NCI-H524 treated with DMSO at 0.1 percent for 48 hours (cell line): ENCODE measurements at regions not wholly inside any gene's neighbourhood (a gene's known extent, or its start where the extent isn't known, plus 50 kb on each side); places are given as distances from the start of the nearest gene placed in this dataset.
"Not testable (repeated sequence)": the region's sequence is repeated elsewhere in the genome, so short reads cannot be mapped to it uniquely, and the experiment has no call there.

Experiments used
- DNase-seq: peaks from one replicate; lab custom pipeline; 2025; lab: John Stamatoyannopoulos, UW

DNA sequence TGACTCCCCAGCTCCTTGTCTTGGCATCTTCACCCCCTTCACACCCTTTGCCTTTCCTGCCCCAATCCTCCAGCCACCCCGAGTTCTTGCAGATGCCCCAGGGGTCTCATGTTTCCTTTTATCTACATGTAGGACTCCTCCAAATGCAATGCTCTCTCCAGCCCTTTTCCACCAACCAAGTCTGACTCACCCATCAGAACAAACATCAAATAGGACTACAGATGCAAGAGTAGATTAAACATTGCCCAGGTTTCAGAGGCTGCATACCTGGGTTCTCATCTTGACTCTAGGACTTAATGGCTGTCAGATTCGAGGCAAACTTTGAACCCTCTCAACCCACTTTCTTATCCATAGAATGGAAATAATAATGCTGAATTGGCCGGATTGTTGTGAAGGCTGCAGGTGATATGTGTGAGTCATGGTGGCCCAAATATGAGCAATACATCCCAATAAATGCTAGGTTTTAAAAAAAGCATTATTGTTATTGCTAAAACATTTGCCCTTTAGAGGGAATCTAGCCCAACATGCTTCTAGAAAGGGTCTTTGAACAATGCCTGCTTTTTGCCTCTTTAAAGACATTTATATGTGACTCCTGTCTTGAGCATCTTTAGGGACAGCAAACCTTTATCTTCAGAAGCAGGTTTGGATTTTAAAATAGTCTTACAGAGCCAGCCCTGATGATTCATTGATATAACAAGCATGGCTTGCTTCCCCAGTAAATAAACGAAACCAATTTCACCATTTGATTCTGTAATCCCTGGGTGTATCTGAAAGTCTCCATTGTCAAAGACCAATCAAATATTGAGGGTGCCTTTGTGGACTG, 310.1 kb downstream of the FOXL1 start:
- DNase-seq, result no peak

DNA sequence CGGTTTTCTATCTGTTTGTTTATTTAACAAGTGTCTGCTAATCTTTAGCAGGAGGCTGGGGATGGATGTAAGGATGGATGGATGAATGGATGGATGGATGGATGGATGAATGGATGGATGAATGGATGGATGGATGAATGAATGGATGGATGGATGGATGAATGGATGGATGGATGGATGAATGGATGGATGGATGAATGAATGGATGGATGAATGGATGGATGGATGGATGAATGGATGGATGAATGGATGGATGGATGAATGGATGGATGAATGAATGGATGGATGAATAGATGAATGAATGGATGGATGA, 310.7 kb downstream of the FOXL1 start:
- not testable (repeated sequence) for DNase-seq

DNA sequence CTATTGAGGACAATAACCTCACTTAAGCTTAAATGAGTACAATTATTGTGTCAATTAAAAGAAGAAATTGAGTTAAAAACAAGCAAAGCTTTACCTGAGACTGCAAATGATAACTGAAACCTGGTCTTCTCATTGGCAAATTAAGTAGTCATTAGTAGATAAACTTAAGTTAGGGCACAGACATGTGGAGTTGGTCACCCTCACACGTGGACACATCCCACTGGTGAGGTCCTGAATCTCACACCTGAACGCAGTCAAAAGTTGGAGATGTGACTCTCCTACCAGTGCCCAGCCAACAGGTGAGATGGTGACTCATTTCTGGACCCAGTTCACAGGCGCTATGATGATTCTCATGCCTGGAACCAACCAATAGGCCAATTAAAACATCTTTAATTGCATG, 311.6 kb downstream of the FOXL1 start:
- DNase-seq, result no peak

- DNase-seq, result no peak
Measured at GRCh38 chr16:86891121-86891520, 312.8 kb downstream of the FOXL1 start.

DNA sequence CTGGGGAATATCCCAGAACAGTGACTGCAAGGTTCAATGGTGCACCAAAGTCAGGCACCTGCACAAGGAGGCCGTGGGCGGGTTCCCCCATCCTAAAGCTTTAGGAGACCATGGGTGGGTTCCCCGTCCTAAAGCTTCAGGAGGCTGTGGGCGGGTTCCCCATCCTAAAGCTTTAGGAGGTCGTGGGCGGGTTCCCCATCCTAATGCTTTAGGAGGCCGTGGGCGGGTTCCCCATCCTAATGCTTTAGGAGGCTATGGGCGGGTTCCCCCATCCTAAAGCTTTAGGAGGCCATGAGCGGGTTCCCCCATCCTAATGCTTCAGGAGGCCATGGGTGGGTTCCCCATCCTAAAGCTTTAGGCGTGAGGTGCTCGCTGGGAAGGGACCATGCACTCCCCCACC, 313.3 kb downstream of the FOXL1 start:
- DNase-seq, result no peak

DNA sequence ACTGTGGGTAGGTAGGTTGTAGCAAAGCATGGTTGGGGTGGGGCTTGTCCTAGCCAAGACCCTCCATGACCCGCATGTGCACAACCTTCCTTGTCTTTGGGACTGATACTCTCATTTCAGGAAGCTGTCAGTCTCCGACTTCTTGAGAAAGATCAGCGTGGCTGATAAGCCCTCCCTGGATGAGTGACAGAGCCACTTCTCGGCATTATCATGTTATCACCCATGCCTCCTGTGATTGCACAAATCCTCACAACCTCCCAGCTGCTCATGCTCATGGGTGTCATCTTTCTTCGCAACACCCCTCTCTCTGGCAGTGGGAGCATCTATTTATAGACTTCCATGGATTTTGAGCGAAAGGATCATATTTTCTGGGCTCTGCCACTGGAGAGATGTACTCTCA, 314.2 kb downstream of the FOXL1 start:
- no peak for DNase-seq

GRCh38 chr16:86893506-86893905, 315.2 kb downstream of the FOXL1 start:
- no peak for DNase-seq

- no peak for DNase-seq
Measured at GRCh38 chr16:86894029-86894567, 315.7 kb downstream of the FOXL1 start.

GRCh38 chr16:86894925-86895324, 316.6 kb downstream of the FOXL1 start:
- no peak for DNase-seq

GRCh38 chr16:86895606-86896005, 317.3 kb downstream of the FOXL1 start:
- DNase-seq, result no peak

- no peak for DNase-seq
Measured at GRCh38 chr16:86896976-86897375, 318.6 kb downstream of the FOXL1 start.

GRCh38 chr16:86897486-86897885, 319.1 kb downstream of the FOXL1 start:
- no peak for DNase-seq

GRCh38 chr16:86898386-86898785, 320.0 kb downstream of the FOXL1 start:
- no peak for DNase-seq

DNA sequence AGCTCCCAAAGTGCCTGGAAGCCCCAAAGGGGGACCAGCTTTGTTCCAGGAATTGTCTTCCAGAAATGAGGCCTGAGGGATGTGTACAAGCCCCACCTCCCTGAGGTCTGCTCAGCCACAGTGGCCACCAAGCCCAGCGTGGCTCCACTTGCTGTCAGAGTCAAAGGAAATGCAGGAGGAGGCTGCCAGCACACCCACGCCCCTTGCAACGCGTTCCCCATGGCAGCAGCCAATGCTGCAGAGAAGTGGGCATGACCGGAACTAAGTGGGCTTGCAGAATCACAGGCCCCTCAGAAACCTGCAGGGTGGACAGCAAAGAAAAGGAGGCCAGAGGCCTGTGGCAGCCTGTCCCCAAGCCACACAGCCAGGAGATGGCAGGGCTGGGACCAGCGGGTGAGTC, 320.8 kb downstream of the FOXL1 start:
- no peak for DNase-seq

DNA sequence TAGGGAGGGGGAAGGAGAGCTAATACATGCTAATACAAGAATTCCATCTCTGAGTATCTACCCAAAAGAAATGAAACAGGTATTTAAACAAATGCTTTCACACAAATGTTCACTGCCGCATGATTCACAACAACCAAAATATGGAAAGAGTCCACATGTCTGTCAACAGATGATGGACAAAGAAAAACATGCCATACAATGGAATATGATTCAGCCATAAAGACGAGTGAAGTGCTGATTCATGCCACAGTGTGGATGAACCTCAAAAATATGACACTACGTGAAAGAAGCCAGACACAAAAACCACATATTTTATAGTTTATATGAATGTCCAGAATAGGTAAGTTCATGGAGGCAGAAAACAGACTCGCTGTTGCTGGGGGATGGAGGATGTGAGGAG, 321.4 kb downstream of the FOXL1 start:
- no peak for DNase-seq

DNA sequence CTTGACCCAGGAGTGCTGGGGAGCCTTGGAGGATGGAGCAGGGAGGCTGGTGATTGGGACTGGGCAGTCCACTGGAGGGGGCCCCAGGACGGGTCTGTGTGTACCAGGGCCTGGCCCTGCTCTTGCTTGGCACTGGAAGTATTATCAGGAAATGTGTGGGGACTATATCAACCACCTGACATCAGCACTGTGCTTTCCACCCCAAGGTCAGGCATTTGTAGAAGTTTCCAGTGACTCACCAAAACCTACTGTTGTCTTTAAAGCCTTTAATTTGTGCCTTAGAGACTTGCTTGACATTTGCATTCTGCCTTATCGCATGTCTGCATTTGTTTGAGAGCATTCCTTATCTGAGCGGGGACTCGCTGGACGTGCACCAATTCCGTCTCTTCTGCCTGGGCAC, 323.1 kb downstream of the FOXL1 start:
- no peak for DNase-seq

DNA sequence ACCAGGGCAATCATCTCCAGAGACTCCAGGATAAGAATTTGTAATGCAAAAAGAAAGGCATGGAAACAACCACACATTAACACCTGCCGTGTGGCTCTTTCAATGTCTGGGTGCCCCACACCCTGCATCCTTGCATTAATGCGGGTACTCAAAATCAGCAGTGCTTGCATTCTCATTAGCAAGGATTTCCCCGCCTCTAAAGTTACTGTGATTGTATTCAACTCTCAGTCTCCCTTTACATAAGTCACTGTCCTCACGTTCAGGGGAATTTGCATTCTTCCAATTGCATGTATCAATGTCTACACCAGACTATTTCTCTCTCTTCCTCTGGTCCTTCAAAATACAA, 324.3 kb downstream of the FOXL1 start:
- DNase-seq, result no peak

GRCh38 chr16:86903068-86903467, 324.7 kb downstream of the FOXL1 start:
- no peak for DNase-seq

- no peak for DNase-seq
Measured at GRCh38 chr16:86905302-86905701, 327.0 kb downstream of the FOXL1 start.

- DNase-seq, result no peak
Measured at GRCh38 chr16:86906623-86907022, 328.3 kb downstream of the FOXL1 start.

DNA sequence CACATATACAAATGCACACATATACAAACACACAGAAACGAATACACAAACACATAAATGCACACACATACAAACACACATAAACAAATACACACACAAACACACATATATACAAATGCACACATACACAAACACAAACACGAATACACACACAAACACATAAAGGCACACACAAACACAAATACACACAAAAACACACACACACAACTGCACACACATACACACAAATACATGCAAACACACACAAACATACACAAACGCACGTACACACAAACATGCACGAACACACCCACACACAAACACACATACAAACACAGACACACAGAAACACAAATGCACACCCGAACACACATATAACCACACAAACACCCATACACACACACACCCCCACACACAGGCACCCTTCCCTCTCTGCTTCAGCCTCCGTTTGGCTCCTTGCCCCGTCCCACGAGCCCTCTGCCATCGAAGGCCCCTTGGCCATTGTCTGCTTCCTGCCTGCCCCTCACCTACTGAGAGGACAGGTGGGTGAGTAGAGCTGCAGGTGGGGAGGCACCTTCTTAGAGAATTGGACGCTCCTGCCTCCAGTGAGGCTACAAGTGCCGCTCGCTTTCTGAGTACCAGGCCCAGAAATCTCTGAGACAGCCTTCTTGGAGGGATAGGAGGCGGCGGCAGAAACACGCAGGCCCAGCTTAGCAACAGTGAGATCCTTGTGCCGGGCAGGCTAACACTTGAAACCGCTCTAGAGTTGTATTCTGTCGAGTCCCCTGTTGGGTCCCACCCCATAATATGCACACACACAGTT, 331.2 kb downstream of the FOXL1 start:
- DNase-seq, result no peak

GRCh38 chr16:86910161-86910769, 331.9 kb downstream of the FOXL1 start:
- DNase-seq, result no peak

DNA sequence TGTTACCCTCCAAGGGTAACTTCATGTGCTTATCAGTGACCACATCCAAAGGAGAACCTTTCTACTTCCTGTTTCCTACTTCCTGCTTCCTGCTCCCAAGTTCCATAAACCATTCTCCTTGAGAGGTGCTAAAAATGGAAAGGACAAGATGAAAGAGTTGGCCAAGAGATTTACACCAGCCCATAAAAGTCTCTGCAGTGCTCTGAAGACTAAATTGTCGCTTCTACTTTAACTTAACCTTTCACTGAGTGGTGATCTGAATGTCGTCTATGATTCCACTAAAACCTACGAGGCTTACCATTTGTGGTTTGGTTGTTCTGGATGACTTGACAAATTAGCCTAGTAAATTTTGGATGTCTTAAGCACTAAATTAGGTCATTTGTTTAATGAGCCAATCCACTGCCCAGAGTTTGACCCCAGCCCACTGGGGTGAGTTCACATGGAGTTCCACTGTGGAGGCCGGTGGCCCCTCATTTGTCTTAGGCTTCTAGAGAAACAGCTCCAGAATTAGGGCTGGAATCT, 333.1 kb downstream of the FOXL1 start:
- no peak for DNase-seq
